CD4-positive, alpha-beta T cell treated with Interleukin-17A for 4 hours (primary cell): ENCODE measurements at regions not wholly inside any gene's neighbourhood (a gene's known extent, or its start where the extent isn't known, plus 50 kb on each side); places are given as distances from the start of the nearest gene placed in this dataset.
A peak's percentile ranks its signal among the peaks of the same experiment; 100 is the strongest.
"Not testable (repeated sequence)": the region's sequence is repeated elsewhere in the genome, so short reads cannot be mapped to it uniquely, and the experiment has no call there.

Experiments used
- DNase-seq: peaks from one replicate; pipeline ENCODE4 v3.0.0-alpha.2; 2020; ENCODE audit warnings: mixed read lengths

- DNase-seq: no peak
Measured at GRCh38 chr12:124648710-124649384, 81.4 kb upstream of the NCOR2 start.

GRCh38 chr12:124647316-124647715 is 79.9 kb upstream of the NCOR2 start:
- DNase-seq: no peak

GRCh38 chr12:124646385-124647230 is 79.2 kb upstream of the NCOR2 start:
- peak; percentile 32 for DNase-seq

GRCh38 chr12:124645530-124646244 is 78.3 kb upstream of the NCOR2 start:
- DNase-seq: no peak

GRCh38 chr12:124643768-124644167 is 76.4 kb upstream of the NCOR2 start:
- DNase-seq: not testable (repeated sequence)

GRCh38 chr12:124642105-124642504 is 74.7 kb upstream of the NCOR2 start:
- no peak for DNase-seq

- DNase-seq: no peak
Measured at GRCh38 chr12:124641591-124641990, 74.2 kb upstream of the NCOR2 start.

GRCh38 chr12:124640056-124640455 is 72.6 kb upstream of the NCOR2 start:
- DNase-seq: no peak

- no peak for DNase-seq
Measured at GRCh38 chr12:124639122-124639806, 71.9 kb upstream of the NCOR2 start.

- DNase-seq: no peak
Measured at GRCh38 chr12:124637581-124637981, 70.2 kb upstream of the NCOR2 start.

- DNase-seq: no peak
Measured at GRCh38 chr12:124637163-124637562, 69.8 kb upstream of the NCOR2 start.

- DNase-seq: peak; percentile 62
Measured at GRCh38 chr12:124636138-124636978, 68.9 kb upstream of the NCOR2 start.

GRCh38 chr12:124635316-124635715 is 67.9 kb upstream of the NCOR2 start:
- DNase-seq: no peak

GRCh38 chr12:124633365-124634362 is 66.3 kb upstream of the NCOR2 start:
- no peak for DNase-seq

GRCh38 chr12:124632519-124632984 is 65.1 kb upstream of the NCOR2 start:
- DNase-seq: no peak

GRCh38 chr12:124631681-124632256 is 64.4 kb upstream of the NCOR2 start:
- no peak for DNase-seq

- DNase-seq: no peak
Measured at GRCh38 chr12:124630791-124631313, 63.4 kb upstream of the NCOR2 start.

- no peak for DNase-seq
Measured at GRCh38 chr12:124629789-124630480, 62.5 kb upstream of the NCOR2 start.

- DNase-seq: no peak
Measured at GRCh38 chr12:124629117-124629516, 61.7 kb upstream of the NCOR2 start.
